ENCODE measurements at regions not wholly inside any gene's neighbourhood (a gene's known extent, or its start where the extent isn't known, plus 50 kb on each side); places are given as distances from the start of the nearest gene placed in this dataset.

GRCh38 chr5:102154291-102154690 is 141.8 kb downstream of the SLCO4C1 start:
- Histone ChIP-seq H3K23me2 (ENCODE audit: low read depth, low read length) (no peaks in the 10 kb centered on the region), H3K4ac (replicated peaks; ENCODE audit: insufficient read length, low read depth, low read length) (no peak overlapping the region), H3K4me3 (ENCODE audit: extremely low read depth in 1 of 4, insufficient read depth in 2 of 4, low read depth in 3 of 4, low read length in 4 of 4) (peak overlapping the region in 2 of 4 experiments; percentile 21 to 53; a peak in 4 of 8 replicates), H4K20me1 (replicated peaks in 1 of 2; ENCODE audit: control insufficient read depth in 1 of 2, insufficient read depth in 2 of 2, low read length in 2 of 2) (no peaks in the 10 kb centered on the region), H4K8ac (ENCODE audit: extremely low read depth, insufficient read depth, low read length) (no peak overlapping the region), H3K79me2 (ENCODE audit: control insufficient read depth in 1 of 2, insufficient read depth in 2 of 2, low read length in 2 of 2) (no peaks in the 10 kb centered on the region), H4K91ac (replicated peaks; ENCODE audit: insufficient read length, low read length) (no peak overlapping the region), H3K18ac (ENCODE audit: extremely low read depth, low read length) (no peak overlapping the region), H3K9ac (replicated peaks in 1 of 4; ENCODE audit: extremely low read depth in 1 of 4, low read depth in 3 of 4, low read length in 3 of 4) (no peak overlapping the region), H3K27ac (ENCODE audit: low read depth, low read length) (no peak overlapping the region), H2BK20ac (ENCODE audit: low read length) (no peak overlapping the region), H2AFZ (ENCODE audit: low read length) (0 out of 2 replicates have a peak overlapping the region, but pooled peaks have one; percentile 17), H3K56ac (replicated peaks; ENCODE audit: insufficient read length, low read depth, low read length) (no peak overlapping the region), H2BK15ac (ENCODE audit: low read length) (no peak overlapping the region), H2BK12ac (ENCODE audit: low read depth, low read length) (no peak overlapping the region), H2AK5ac (ENCODE audit: low read depth, low read length) (no peak overlapping the region), H3K23ac (ENCODE audit: insufficient read length) (no peak overlapping the region), H3K4me2 (ENCODE audit: insufficient read depth in 1 of 2, low read depth in 2 of 2, low read length in 2 of 2) (peak overlapping the region in 1 of 2 experiments; percentile 14; a peak in 2 of 4 replicates), H2BK5ac (ENCODE audit: low read depth, low read length) (no peak overlapping the region), H3K14ac (ENCODE audit: insufficient read length) (no peak overlapping the region), H2BK120ac (replicated peaks; ENCODE audit: low read depth, low read length) (no peak overlapping the region), H3K27me3 (replicated peaks in 1 of 4; ENCODE audit: control insufficient read depth in 3 of 4, extremely low read depth in 1 of 4, insufficient read depth in 3 of 4, low read length in 3 of 4) (no peaks in the 10 kb centered on the region), H3K79me1 (ENCODE audit: low read depth, low read length) (no peaks in the 10 kb centered on the region), H3K4me1 (replicated peaks in 1 of 4; ENCODE audit: control insufficient read depth in 3 of 4, insufficient read depth in 4 of 4, low read length in 3 of 4) (peaks cover 0 to 3% (median 0%) of the 10 kb centered on the region in 4 experiments; a peak in 1 of 7 replicates), H3K9me3 (ENCODE audit: insufficient read depth in 2 of 2, low read depth in 1 of 2, low read length in 1 of 2) (no peaks in the 10 kb centered on the region; a peak in 1 of 4 replicates), H3K36me3 (ENCODE audit: control insufficient read depth in 2 of 4, insufficient read depth in 4 of 4, low read length in 3 of 4) (no peaks in the 10 kb centered on the region), H4K5ac (ENCODE audit: insufficient read length, low read depth, low read length) (no peak overlapping the region)
- FAIRE-seq (no peak), DNase-seq (ENCODE audit: low read depth in 1 of 2, low spot score in 2 of 2) (no peak)
- ChIA-PET CTCF (ENCODE audit: partially characterized antibody) (interaction anchor here (0.7 to 5.2 kb wide), 8 partner anchors 15 to 424 kb away, joined by 3 to 38 read pairs (median 4); no protein-coding TSS in a partner anchor), POLR2A (ENCODE audit: partially characterized antibody) (interaction anchor here (1.5 kb wide), 1 partner anchor 141 kb away, joined by 4 read pairs; no protein-coding TSS in a partner anchor)
- WGBS, 2 experiments (ENCODE audit: extremely low coverage in 1 of 2, insufficient coverage in 1 of 2, insufficient read length in 1 of 2, insufficient replicate concordance in 2 of 2, low coverage in 1 of 2, low lambda C conversion rate in 2 of 2, missing lambda C conversion rate in 1 of 2): 89% methylated on average over 2 of the region's 2 CpGs; no CpG with 5 or more reads in 1 of the 2 experiments
- no peak for TF ChIP-seq KDM5A (IDR thresholded peaks at IDR 0.05; ENCODE audit: low read length)
- no peak for TF ChIP-seq CREB1 (IDR thresholded peaks at IDR 0.05)
- TF ChIP-seq MAX (IDR thresholded peaks at IDR 0.05): no peak
- no peak for TF ChIP-seq RFX5 (IDR thresholded peaks at IDR 0.05; ENCODE audit: borderline replicate concordance, low read depth, low read length)
- TF ChIP-seq SIN3A (conservative IDR thresholded peaks at IDR 0.05 in 1 of 2, IDR thresholded peaks at IDR 0.05 in 1 of 2; ENCODE audit: low read depth in 1 of 2, low read length in 2 of 2): no peak

All from H1 (cell line).